AG04449 (cell line): ENCODE measurements at regions not wholly inside any gene's neighbourhood (a gene's known extent, or its start where the extent isn't known, plus 50 kb on each side); places are given as distances from the start of the nearest gene placed in this dataset.

Experiments used
- CTCF ChIA-PET: fragments of 350-600 bp; formaldehyde crosslinking; extraction: SDS; loops from one replicate; lab custom pipeline; 2021; ENCODE audit warnings: antibody characterized with exemption; lab: Yijun Ruan, JAX
- POLR2A ChIA-PET: fragments of 400-600, 350-600 bp; formaldehyde crosslinking; extraction: SDS; loops from one replicate; lab custom pipeline; 2020; ENCODE audit warnings: antibody characterized with exemption, inconsistent platforms; lab: Yijun Ruan, JAX
- DNase-seq: peaks from one replicate; pipeline ENCODE4 v3.0.0-alpha.2; 2010; ENCODE audit warnings: low read depth, low spot score
- H3K4me3 ChIP-seq: 2 replicates; pipeline ENCODE4 v1.5.1; 2011; ENCODE audit warnings: low read depth, mild to moderate bottlenecking, control low read depth, low read length
- CTCF ChIP-seq: IDR thresholded peaks from one replicate; pipeline ENCODE4 v1.5.1; 2011; ENCODE audit warnings: mild to moderate bottlenecking, moderate library complexity, low read length, control low read depth, inconsistent platforms; ENCODE audit not compliant: insufficient read depth; ENCODE audit errors: missing control alignments

- no peak for TF ChIP-seq CTCF
- POLR2A ChIA-PET, result no interaction called here
- H3K4me3 ChIP-seq, result no peak overlapping the region
- DNase-seq, result no peak
- CTCF ChIA-PET, result no interaction called here
Measured at GRCh38 chr12:124111006-124111405, 138.0 kb downstream of the ZNF664 start.

DNA sequence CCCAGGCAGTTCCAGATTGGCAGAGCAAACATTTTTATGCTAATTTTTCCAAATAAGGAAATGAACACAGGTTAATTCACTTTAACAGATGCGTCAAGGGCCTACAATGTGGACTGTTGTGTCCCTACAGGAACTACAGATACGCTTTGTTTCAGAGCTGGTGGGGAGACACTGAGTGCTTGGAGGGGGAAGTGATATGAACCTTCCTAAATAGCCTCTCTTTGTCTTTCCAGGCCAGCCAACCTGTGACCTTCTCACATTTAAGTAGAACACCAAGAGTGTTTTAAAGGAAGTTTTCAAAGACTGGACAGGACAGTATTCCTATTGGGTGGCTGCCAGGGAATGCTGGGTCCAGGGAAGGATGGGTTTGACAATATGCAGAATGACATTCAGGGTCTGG is 141.3 kb downstream of the ZNF664 start:
- ChIA-PET POLR2A (no interaction called here), CTCF (no interaction called here)
- DNase-seq, result no peak
- no peak overlapping the region for H3K4me3 ChIP-seq
- TF ChIP-seq CTCF, result no peak

DNA sequence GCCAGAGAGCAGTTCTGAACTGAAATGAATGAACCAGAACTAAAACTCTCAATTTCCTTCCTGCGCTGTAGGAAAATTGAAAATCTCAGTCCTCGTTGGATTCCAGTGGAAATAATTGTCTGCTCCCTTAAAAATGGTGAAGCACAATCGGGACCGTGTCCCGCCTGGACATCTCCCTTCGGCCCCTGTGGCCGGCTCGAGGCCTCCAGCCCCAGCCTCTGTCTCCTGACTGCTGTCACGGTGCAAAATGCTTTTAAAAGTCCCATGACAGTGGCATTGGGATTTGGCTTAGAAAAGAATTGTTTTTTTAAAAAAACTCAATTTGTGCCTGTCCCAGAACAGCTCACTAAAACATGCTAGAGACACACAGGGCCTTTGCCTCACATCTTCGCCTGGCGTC is 142.5 kb downstream of the ZNF664 start:
- no peak overlapping the region for H3K4me3 ChIP-seq
- POLR2A ChIA-PET, result no interaction called here
- TF ChIP-seq CTCF, result no peak
- DNase-seq, result no peak
- CTCF ChIA-PET, result no interaction called here

GRCh38 chr12:124115976-124116690 is 143.1 kb downstream of the ZNF664 start:
- ChIA-PET POLR2A (no interaction called here), CTCF (no interaction called here)
- H3K4me3 ChIP-seq, result no peak overlapping the region
- no peak for TF ChIP-seq CTCF
- no peak for DNase-seq

- no peak for DNase-seq
- POLR2A ChIA-PET, result no interaction called here
- no peak for TF ChIP-seq CTCF
- no peak overlapping the region for H3K4me3 ChIP-seq
- CTCF ChIA-PET, result no interaction called here
Measured at GRCh38 chr12:124120739-124121138, 147.7 kb downstream of the ZNF664 start.

- H3K4me3 ChIP-seq, result no peak overlapping the region
- CTCF ChIA-PET, result no interaction called here
- TF ChIP-seq CTCF, result no peak
- POLR2A ChIA-PET, result no interaction called here
- no peak for DNase-seq
Measured at GRCh38 chr12:124122722-124123121, 149.7 kb downstream of the ZNF664 start.
